ENCODE measurements at regions not wholly inside any gene's neighbourhood (a gene's known extent, or its start where the extent isn't known, plus 50 kb on each side); places are given as distances from the start of the nearest gene placed in this dataset.

GRCh38 chr13:68851026-68851425, 1256.6 kb upstream of the ATXN8OS start:
- TF ChIP-seq POLR2A (IDR thresholded peaks at IDR 0.05) = no peak
- TF ChIP-seq CTCF (IDR thresholded peaks at IDR 0.05) = no peak
